ENCODE measurements at regions not wholly inside any gene's neighbourhood (a gene's known extent, or its start where the extent isn't known, plus 50 kb on each side); places are given as distances from the start of the nearest gene placed in this dataset.
"Not testable (repeated sequence)": the region's sequence is repeated elsewhere in the genome, so short reads cannot be mapped to it uniquely, and the experiment has no call there.

GRCh38 chr7:54947266-54947665, 71.6 kb upstream of the EGFR start:
- H3K4me3 Mint-ChIP-seq: no peak overlapping the region
- H3K4me1 Mint-ChIP-seq: no peaks in the 10 kb centered on the region
- H3K9me3 Mint-ChIP-seq: peaks cover 6% of the 10 kb centered on the region
- no peaks in the 10 kb centered on the region for H3K27me3 Mint-ChIP-seq
- H3K36me3 Mint-ChIP-seq: no peaks in the 10 kb centered on the region
- H3K27ac Mint-ChIP-seq: no peak overlapping the region
- DNase-seq: no peak

GRCh38 chr7:54949514-54949913, 69.3 kb upstream of the EGFR start:
- H3K36me3 Mint-ChIP-seq, H3K27me3 Mint-ChIP-seq: not testable (repeated sequence)

GRCh38 chr7:54955296-54955695, 63.5 kb upstream of the EGFR start:
- Mint-ChIP-seq H3K4me1 (no peaks in the 10 kb centered on the region), H3K27me3 (no peaks in the 10 kb centered on the region), H3K9me3 (peaks cover 3% of the 10 kb centered on the region), H3K27ac (no peak overlapping the region), H3K36me3 (no peaks in the 10 kb centered on the region), H3K4me3 (no peak overlapping the region)
- no peak for DNase-seq

More at GRCh38 chr7:54949514-54949913, 69.3 kb upstream of the EGFR start:
- not testable (repeated sequence) for DNase-seq, H3K27ac Mint-ChIP-seq, H3K4me3 Mint-ChIP-seq, H3K4me1 Mint-ChIP-seq, H3K9me3 Mint-ChIP-seq

GRCh38 chr7:54955696-54956420, 63.0 kb upstream of the EGFR start:
- H3K27me3 Mint-ChIP-seq: no peaks in the 10 kb centered on the region
- peaks cover 3% of the 10 kb centered on the region for H3K9me3 Mint-ChIP-seq
- no peaks in the 10 kb centered on the region for H3K4me1 Mint-ChIP-seq
- no peak for DNase-seq
- H3K36me3 Mint-ChIP-seq: no peaks in the 10 kb centered on the region
- no peak overlapping the region for H3K4me3 Mint-ChIP-seq
- H3K27ac Mint-ChIP-seq: no peak overlapping the region

GRCh38 chr7:54956865-54957264, 62.0 kb upstream of the EGFR start:
- DNase-seq: no peak
- no peaks in the 10 kb centered on the region for H3K4me1 Mint-ChIP-seq
- no peaks in the 10 kb centered on the region for H3K27me3 Mint-ChIP-seq
- H3K36me3 Mint-ChIP-seq: no peaks in the 10 kb centered on the region
- no peaks in the 10 kb centered on the region for H3K9me3 Mint-ChIP-seq
- no peak overlapping the region for H3K4me3 Mint-ChIP-seq
- H3K27ac Mint-ChIP-seq: no peak overlapping the region

- no peaks in the 10 kb centered on the region for H3K9me3 Mint-ChIP-seq
- H3K27ac Mint-ChIP-seq: no peak overlapping the region
- no peaks in the 10 kb centered on the region for H3K27me3 Mint-ChIP-seq
- no peak overlapping the region for H3K4me3 Mint-ChIP-seq
- DNase-seq: no peak
- H3K36me3 Mint-ChIP-seq: no peaks in the 10 kb centered on the region
- H3K4me1 Mint-ChIP-seq: no peaks in the 10 kb centered on the region
Measured at GRCh38 chr7:54960517-54960916, 58.3 kb upstream of the EGFR start.

- no peak overlapping the region for H3K4me3 Mint-ChIP-seq
- H3K4me1 Mint-ChIP-seq: no peaks in the 10 kb centered on the region
- no peaks in the 10 kb centered on the region for H3K36me3 Mint-ChIP-seq
- H3K27ac Mint-ChIP-seq: no peak overlapping the region
- no peaks in the 10 kb centered on the region for H3K9me3 Mint-ChIP-seq
- no peaks in the 10 kb centered on the region for H3K27me3 Mint-ChIP-seq
- DNase-seq: no peak
Measured at GRCh38 chr7:54961391-54961790, 57.4 kb upstream of the EGFR start.

GRCh38 chr7:54963155-54963554, 55.7 kb upstream of the EGFR start:
- Mint-ChIP-seq H3K4me3 (no peak overlapping the region), H3K27me3 (no peaks in the 10 kb centered on the region), H3K36me3 (no peaks in the 10 kb centered on the region), H3K4me1 (no peaks in the 10 kb centered on the region), H3K27ac (no peak overlapping the region), H3K9me3 (no peaks in the 10 kb centered on the region)
- no peak for DNase-seq

- H3K27ac Mint-ChIP-seq: no peak overlapping the region
- no peak for DNase-seq
- no peaks in the 10 kb centered on the region for H3K4me1 Mint-ChIP-seq
- no peaks in the 10 kb centered on the region for H3K9me3 Mint-ChIP-seq
- H3K36me3 Mint-ChIP-seq: no peaks in the 10 kb centered on the region
- no peak overlapping the region for H3K4me3 Mint-ChIP-seq
- no peaks in the 10 kb centered on the region for H3K27me3 Mint-ChIP-seq
Measured at GRCh38 chr7:54964136-54964535, 54.7 kb upstream of the EGFR start.

- no peak for DNase-seq
- Mint-ChIP-seq H3K4me1 (no peaks in the 10 kb centered on the region), H3K27me3 (peaks cover 3% of the 10 kb centered on the region), H3K27ac (no peak overlapping the region), H3K9me3 (no peaks in the 10 kb centered on the region), H3K4me3 (no peak overlapping the region), H3K36me3 (no peaks in the 10 kb centered on the region)
Measured at GRCh38 chr7:54967377-54967776, 51.4 kb upstream of the EGFR start.

- DNase-seq: no peak
- Mint-ChIP-seq H3K27me3 (peaks cover 3% of the 10 kb centered on the region), H3K9me3 (peaks cover 4% of the 10 kb centered on the region), H3K36me3 (no peaks in the 10 kb centered on the region), H3K4me1 (no peaks in the 10 kb centered on the region), H3K27ac (no peak overlapping the region), H3K4me3 (no peak overlapping the region)
Measured at GRCh38 chr7:54968018-54968417, 50.8 kb upstream of the EGFR start.

Measured in activated naive CD8-positive, alpha-beta T cell treated with anti-CD3 and anti-CD28 coated beads for 36 hours (primary cell).